ENCODE measurements at regions not wholly inside any gene's neighbourhood (a gene's known extent, or its start where the extent isn't known, plus 50 kb on each side); places are given as distances from the start of the nearest gene placed in this dataset.

GRCh38 chr9:120337131-120337530, 242.8 kb downstream of the CDK5RAP2 start:
- TF ChIP-seq CTCF (IDR thresholded peaks at IDR 0.05) = no peak
- no peak for TF ChIP-seq CHD2 (IDR thresholded peaks at IDR 0.05; ENCODE audit: low read length, partially characterized antibody)
- TF ChIP-seq JUNB (IDR thresholded peaks at IDR 0.05) = no peak

Measured in A549 (cell line).